Colonic mucosa (tissue), 4 donors: ENCODE measurements at regions not wholly inside any gene's neighbourhood (a gene's known extent, or its start where the extent isn't known, plus 50 kb on each side); places are given as distances from the start of the nearest gene placed in this dataset.
"Not testable (repeated sequence)": the region's sequence is repeated elsewhere in the genome, so short reads cannot be mapped to it uniquely, and the experiment has no call there.

ENCODE experiments used
- DNase-seq: peaks from one replicate; pipeline ENCODE4 v3.0.0-alpha.2; 2020
- H3K27ac ChIP-seq: fragments of 200-600 bp; one replicate; pipeline ENCODE4 v1.8.0; 2021
- H3K27me3 ChIP-seq: fragments of 200-600 bp; one replicate; pipeline ENCODE4 v1.8.0; 2021
- H3K36me3 ChIP-seq: fragments of 200-600 bp; one replicate; pipeline ENCODE4 v1.8.0; 2021
- H3K4me1 ChIP-seq: fragments of 200-600 bp; one replicate; pipeline ENCODE4 v1.8.0; 2021; ENCODE audit warnings: mild to moderate bottlenecking
- H3K4me3 ChIP-seq: fragments of 200-600 bp; one replicate; pipeline ENCODE4 v1.8.0; 2021
- H3K9ac ChIP-seq, 2 donors: one replicate each; pipeline ENCODE4 v1.7.0; 2013; ENCODE audit warnings: control low read depth in 2 of 2, low read depth in 2 of 2, low read length in 2 of 2
- H3K9me3 ChIP-seq: fragments of 200-600 bp; one replicate; pipeline ENCODE4 v1.8.0; 2021
- CTCF ChIP-seq: fragments of 200-600 bp; IDR thresholded peaks from one replicate; pipeline ENCODE4 v1.8.0; 2022; ENCODE audit warnings: antibody characterized with exemption, mild to moderate bottlenecking
- intact Hi-C: fragments of 100-400 bp; cut with DNase I; formaldehyde crosslinking; loops from one replicate; pipeline ENCODE4 v1.14.1; 2022
- donor health status: healthy.
- donor health status: DM: no; HTN: no; CAD: no.
- donor health status: DM: no; HTN: no; CAD: no.

GRCh38 chr5:42066131-42066530 lies 141.1 kb downstream of the FBXO4 start:
- no peaks in the 10 kb centered on the region for H3K36me3 ChIP-seq
- H3K27me3 ChIP-seq, result peaks cover 3% of the 10 kb centered on the region
- TF ChIP-seq CTCF, result no peak
- no peak overlapping the region for H3K27ac ChIP-seq
- no peaks in the 10 kb centered on the region for H3K9me3 ChIP-seq
- H3K4me1 ChIP-seq, result no peaks in the 10 kb centered on the region
- intact Hi-C loops, result no loop called here
- DNase-seq, result no peak
- no peak overlapping the region for H3K9ac ChIP-seq
- H3K4me3 ChIP-seq, result no peak overlapping the region

GRCh38 chr5:42074353-42074752 lies 149.3 kb downstream of the FBXO4 start:
- no peak for DNase-seq
- no peak for TF ChIP-seq CTCF
- H3K9ac ChIP-seq, result no peak overlapping the region
- H3K36me3 ChIP-seq, result no peaks in the 10 kb centered on the region
- no peaks in the 10 kb centered on the region for H3K9me3 ChIP-seq
- H3K4me1 ChIP-seq, result no peaks in the 10 kb centered on the region
- intact Hi-C loops, result no loop called here
- no peak overlapping the region for H3K4me3 ChIP-seq
- H3K27ac ChIP-seq, result no peak overlapping the region
- H3K27me3 ChIP-seq, result no peaks in the 10 kb centered on the region

- Histone ChIP-seq H3K4me1 (no peaks in the 10 kb centered on the region), H3K4me3 (no peak overlapping the region), H3K27me3 (no peaks in the 10 kb centered on the region), H3K9ac (no peak overlapping the region), H3K27ac (no peak overlapping the region), H3K9me3 (no peaks in the 10 kb centered on the region), H3K36me3 (no peaks in the 10 kb centered on the region)
- TF ChIP-seq CTCF, result no peak
- intact Hi-C loops, result no loop called here
- DNase-seq, result no peak
Measured at GRCh38 chr5:42089705-42090104, 164.6 kb downstream of the FBXO4 start.

- Histone ChIP-seq H3K9me3 (no peaks in the 10 kb centered on the region), H3K36me3 (no peaks in the 10 kb centered on the region), H3K4me1 (no peaks in the 10 kb centered on the region), H3K4me3 (no peak overlapping the region), H3K9ac (no peak overlapping the region), H3K27ac (no peak overlapping the region), H3K27me3 (no peaks in the 10 kb centered on the region)
- no peak for TF ChIP-seq CTCF
- intact Hi-C loops, result no loop called here
- DNase-seq, result no peak
Measured at GRCh38 chr5:42090162-42090561, 165.1 kb downstream of the FBXO4 start.

GRCh38 chr5:42099846-42100245 lies 174.8 kb downstream of the FBXO4 start:
- H3K9me3 ChIP-seq, intact Hi-C loops, H3K9ac ChIP-seq, H3K4me3 ChIP-seq, H3K27ac ChIP-seq, H3K27me3 ChIP-seq, H3K36me3 ChIP-seq, DNase-seq, H3K4me1 ChIP-seq: not testable (repeated sequence)

GRCh38 chr5:42108468-42108867 lies 183.4 kb downstream of the FBXO4 start:
- Histone ChIP-seq H3K9ac (no peak overlapping the region), H3K36me3 (no peaks in the 10 kb centered on the region), H3K27ac (no peak overlapping the region), H3K9me3 (no peaks in the 10 kb centered on the region), H3K4me3 (no peak overlapping the region), H3K27me3 (no peaks in the 10 kb centered on the region), H3K4me1 (no peaks in the 10 kb centered on the region)
- TF ChIP-seq CTCF, result no peak
- intact Hi-C loops, result no loop called here
- DNase-seq, result no peak
